Coronary artery (tissue), 2 donors: ENCODE measurements at regions not wholly inside any gene's neighbourhood (a gene's known extent, or its start where the extent isn't known, plus 50 kb on each side); places are given as distances from the start of the nearest gene placed in this dataset.

ENCODE experiments used
- DNase-seq: peaks from one replicate; pipeline ENCODE4 v3.0.0-alpha.2; 2017; ENCODE audit warnings: low spot score
- H3K27ac ChIP-seq, 2 donors: fragments of 200-600 bp; sonication (generic); one replicate each; pipeline ENCODE4 v1.5.1; 2016 to 2019
- H3K4me3 ChIP-seq: fragments of 200-600 bp; sonication (generic); 2 replicates; pipeline ENCODE4 v1.5.1; 2016; ENCODE audit warnings: mild to moderate bottlenecking, moderate library complexity
- TF ChIP-seq, protein P1 (sequence below): fragments of 200-600 bp; sonication (generic); IDR thresholded peaks from one replicate; pipeline ENCODE4 v1.5.1; 2019; ENCODE audit warnings: antibody characterized with exemption

GRCh38 chr5:6262651-6263363 lies 115.5 kb downstream of the MED10 start:
- TF ChIP-seq, protein P1, sequence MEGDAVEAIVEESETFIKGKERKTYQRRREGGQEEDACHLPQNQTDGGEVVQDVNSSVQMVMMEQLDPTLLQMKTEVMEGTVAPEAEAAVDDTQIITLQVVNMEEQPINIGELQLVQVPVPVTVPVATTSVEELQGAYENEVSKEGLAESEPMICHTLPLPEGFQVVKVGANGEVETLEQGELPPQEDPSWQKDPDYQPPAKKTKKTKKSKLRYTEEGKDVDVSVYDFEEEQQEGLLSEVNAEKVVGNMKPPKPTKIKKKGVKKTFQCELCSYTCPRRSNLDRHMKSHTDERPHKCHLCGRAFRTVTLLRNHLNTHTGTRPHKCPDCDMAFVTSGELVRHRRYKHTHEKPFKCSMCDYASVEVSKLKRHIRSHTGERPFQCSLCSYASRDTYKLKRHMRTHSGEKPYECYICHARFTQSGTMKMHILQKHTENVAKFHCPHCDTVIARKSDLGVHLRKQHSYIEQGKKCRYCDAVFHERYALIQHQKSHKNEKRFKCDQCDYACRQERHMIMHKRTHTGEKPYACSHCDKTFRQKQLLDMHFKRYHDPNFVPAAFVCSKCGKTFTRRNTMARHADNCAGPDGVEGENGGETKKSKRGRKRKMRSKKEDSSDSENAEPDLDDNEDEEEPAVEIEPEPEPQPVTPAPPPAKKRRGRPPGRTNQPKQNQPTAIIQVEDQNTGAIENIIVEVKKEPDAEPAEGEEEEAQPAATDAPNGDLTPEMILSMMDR = no peak
- no peak overlapping the region for H3K27ac ChIP-seq
- no peak for DNase-seq

GRCh38 chr5:6261668-6262067 lies 116.7 kb downstream of the MED10 start:
- H3K27ac ChIP-seq = no peak overlapping the region
- TF ChIP-seq, protein P1 = no peak
- DNase-seq = no peak
- H3K4me3 ChIP-seq = no peak overlapping the region

More at GRCh38 chr5:6262651-6263363, 115.5 kb downstream of the MED10 start:
- no peak overlapping the region for H3K4me3 ChIP-seq

DNA sequence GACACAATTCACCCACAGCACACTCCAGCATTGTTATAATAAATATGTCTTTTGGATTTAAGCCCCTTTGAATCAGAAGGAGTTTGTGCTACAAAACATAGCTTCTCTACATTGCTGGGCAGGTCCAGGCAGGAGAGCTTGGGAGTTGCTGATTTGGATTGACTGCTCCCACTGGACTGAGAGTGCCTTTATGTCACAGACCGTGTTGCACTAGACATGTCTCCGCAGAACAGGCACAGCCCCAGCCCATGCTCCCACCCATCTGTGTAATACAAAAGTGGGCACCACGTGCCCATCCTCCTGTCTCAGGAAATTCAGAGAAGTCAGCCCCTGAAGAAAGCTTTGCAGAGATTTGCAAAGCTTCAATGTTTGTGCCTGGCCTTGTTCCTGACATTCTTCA lies 117.1 kb downstream of the MED10 start:
- no peak overlapping the region for H3K27ac ChIP-seq
- no peak for DNase-seq
- H3K4me3 ChIP-seq = no peak overlapping the region
- TF ChIP-seq, protein P1 = no peak

GRCh38 chr5:6260846-6261245 lies 117.5 kb downstream of the MED10 start:
- Histone ChIP-seq H3K4me3 (no peak overlapping the region), H3K27ac (no peak overlapping the region)
- TF ChIP-seq, protein P1 = no peak
- no peak for DNase-seq

GRCh38 chr5:6256901-6257300 lies 121.4 kb downstream of the MED10 start:
- DNase-seq = no peak
- H3K27ac ChIP-seq = no peak overlapping the region
- no peak overlapping the region for H3K4me3 ChIP-seq
- TF ChIP-seq, protein P1 = no peak

DNA sequence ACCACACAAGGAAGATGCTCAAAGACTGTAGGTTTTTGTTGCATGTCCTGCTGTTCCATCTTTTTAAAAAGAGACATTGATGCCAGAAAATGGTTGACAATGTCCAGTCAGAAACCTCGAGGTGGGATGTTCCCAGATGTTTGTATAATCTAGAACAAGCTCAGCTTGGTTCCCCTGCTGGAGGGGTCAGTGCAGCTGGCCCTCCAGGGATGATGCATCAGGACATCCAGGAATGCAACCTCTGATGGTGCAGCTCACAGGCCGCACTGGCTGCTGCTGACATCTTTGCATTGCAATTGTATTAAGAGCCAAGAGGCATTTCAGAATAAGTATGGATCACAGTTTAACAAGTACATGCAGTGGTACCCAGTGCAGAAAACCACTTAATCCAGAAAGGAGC lies 122.4 kb downstream of the MED10 start:
- DNase-seq = no peak
- TF ChIP-seq, protein P1 = no peak
- Histone ChIP-seq H3K27ac (no peak overlapping the region), H3K4me3 (no peak overlapping the region)

DNA sequence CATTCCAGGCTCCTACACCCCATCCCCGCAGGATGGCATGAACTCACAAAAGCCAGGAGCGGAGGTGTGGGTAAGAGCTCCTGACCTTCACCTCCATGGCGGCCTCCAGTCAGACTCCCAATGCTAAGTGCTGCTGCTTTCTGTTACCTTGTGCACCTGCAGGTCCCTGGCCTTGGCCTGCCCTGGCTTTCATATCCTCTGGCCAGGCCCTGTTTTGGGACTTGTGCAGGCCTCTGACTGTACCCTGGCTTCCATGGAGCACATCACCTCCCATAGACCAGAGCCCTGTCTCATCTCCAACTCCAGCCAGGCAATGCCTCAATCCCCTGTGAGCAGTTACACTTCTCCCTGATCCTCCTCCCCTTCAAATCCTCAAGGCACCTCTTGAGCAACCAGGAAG lies 124.5 kb downstream of the MED10 start:
- Histone ChIP-seq H3K4me3 (no peak overlapping the region), H3K27ac (no peak overlapping the region)
- DNase-seq = no peak
- TF ChIP-seq, protein P1 = no peak
